ENCODE measurements at regions not wholly inside any gene's neighbourhood (a gene's known extent, or its start where the extent isn't known, plus 50 kb on each side); places are given as distances from the start of the nearest gene placed in this dataset.

- intact Hi-C loops (cut with micrococcal nuclease): no loop called here
- POLR2A ChIA-PET: no interaction called here
- Histone ChIP-seq H3K27ac (ENCODE audit: low read depth, low read length) (no peak overlapping the region), H3K4me1 (ENCODE audit: control insufficient read depth in 1 of 2, insufficient read depth in 2 of 2, low read length in 2 of 2) (no peaks in the 10 kb centered on the region), H3K9ac (ENCODE audit: low read length) (no peak overlapping the region), H3K36me3 (ENCODE audit: control insufficient read depth in 1 of 2, insufficient read depth in 2 of 2, low read length in 2 of 2) (no peaks in the 10 kb centered on the region), H3K79me2 (ENCODE audit: insufficient read depth, low read length) (no peaks in the 10 kb centered on the region), H3K4me3 (replicated peaks in 1 of 2; ENCODE audit: low read depth in 1 of 2, low read length in 2 of 2) (no peak overlapping the region), H2AFZ (ENCODE audit: low read depth, low read length, poor library complexity, severe bottlenecking) (no peak overlapping the region), H4K20me1 (ENCODE audit: insufficient read depth) (no peaks in the 10 kb centered on the region), H3K9me2 (ENCODE audit: insufficient read depth) (no peaks in the 10 kb centered on the region), H3K4me2 (ENCODE audit: low read length) (no peak overlapping the region), H3K27me3 (ENCODE audit: insufficient read depth, low read length) (no peaks in the 10 kb centered on the region), H3K9me3 (ENCODE audit: control insufficient read depth in 1 of 2, insufficient read depth in 1 of 2, low read depth in 1 of 2, low read length in 2 of 2) (peaks cover 10 to 13% of the 10 kb centered on the region in 2 experiments; a peak in 2 of 4 replicates)
- RAD21 ChIA-PET (ENCODE audit: low non-redundant PET in 1 of 2, low total read pairs in 2 of 2, uncharacterized antibody in 2 of 2, unreplicated experiment in 2 of 2): no interaction called here
- DNase-seq (ENCODE audit: low read depth, low spot score) (no peak), ATAC-seq (no peak)
- TF ChIP-seq, protein P1, sequence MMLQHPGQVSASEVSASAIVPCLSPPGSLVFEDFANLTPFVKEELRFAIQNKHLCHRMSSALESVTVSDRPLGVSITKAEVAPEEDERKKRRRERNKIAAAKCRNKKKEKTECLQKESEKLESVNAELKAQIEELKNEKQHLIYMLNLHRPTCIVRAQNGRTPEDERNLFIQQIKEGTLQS (IDR thresholded peaks at IDR 0.05): no peak
- TF ChIP-seq ZNF274 (IDR thresholded peaks at IDR 0.05; ENCODE audit: low read depth, low read length) (no peak), EZH2 (IDR thresholded peaks at IDR 0.05) (no peak), SIN3A (IDR thresholded peaks at IDR 0.05; ENCODE audit: low read depth) (no peak), CEBPB (IDR thresholded peaks at IDR 0.05; ENCODE audit: low read depth) (no peak), SP1 (IDR thresholded peaks at IDR 0.05; ENCODE audit: low read depth) (no peak), EGR1 (IDR thresholded peaks at IDR 0.05; ENCODE audit: low read depth) (no peak), TCF7L2 (IDR thresholded peaks at IDR 0.05; ENCODE audit: borderline replicate concordance, extremely low read depth, insufficient read depth, insufficient read length) (no peak), FOSL1 (IDR thresholded peaks at IDR 0.05; ENCODE audit: low read depth) (no peak)
- BruUV-seq (replicated peaks): no TSS peak
- CTCF ChIA-PET: no interaction called here
Measured at GRCh38 chr18:70973626-70974025, 684.8 kb downstream of the SOCS6 start.

GRCh38 chr18:70966419-70966818 lies 677.6 kb downstream of the SOCS6 start:
- H3K4me3 ChIP-seq (replicated peaks in 1 of 2; ENCODE audit: low read depth in 1 of 2, low read length in 2 of 2): no peak overlapping the region
- H3K9ac ChIP-seq (ENCODE audit: low read length): no peak overlapping the region
- no peaks in the 10 kb centered on the region for H3K36me3 ChIP-seq (ENCODE audit: control insufficient read depth in 1 of 2, insufficient read depth in 2 of 2, low read length in 2 of 2)
- H3K27me3 ChIP-seq (ENCODE audit: insufficient read depth, low read length): no peaks in the 10 kb centered on the region
- H3K9me3 ChIP-seq (ENCODE audit: control insufficient read depth in 1 of 2, insufficient read depth in 1 of 2, low read depth in 1 of 2, low read length in 2 of 2): peaks cover 9 to 10% of the 10 kb centered on the region in 2 experiments; a peak in 2 of 4 replicates
- intact Hi-C loops (cut with micrococcal nuclease): no loop called here
- no peak overlapping the region for H3K27ac ChIP-seq (ENCODE audit: low read depth, low read length)
- ATAC-seq: no peak
- no peaks in the 10 kb centered on the region for H3K4me1 ChIP-seq (ENCODE audit: control insufficient read depth in 1 of 2, insufficient read depth in 2 of 2, low read length in 2 of 2)
- no peaks in the 10 kb centered on the region for H4K20me1 ChIP-seq (ENCODE audit: insufficient read depth)
- ChIA-PET RAD21 (ENCODE audit: low non-redundant PET in 1 of 2, low total read pairs in 2 of 2, uncharacterized antibody in 2 of 2, unreplicated experiment in 2 of 2) (no interaction called here), POLR2A (no interaction called here), CTCF (no interaction called here)
- no peaks in the 10 kb centered on the region for H3K9me2 ChIP-seq (ENCODE audit: insufficient read depth)
- DNase-seq (ENCODE audit: low read depth, low spot score): no peak
- H3K79me2 ChIP-seq (ENCODE audit: insufficient read depth, low read length): no peaks in the 10 kb centered on the region
- no peak overlapping the region for H2AFZ ChIP-seq (ENCODE audit: low read depth, low read length, poor library complexity, severe bottlenecking)
- TF ChIP-seq ELF1 (IDR thresholded peaks at IDR 0.05; ENCODE audit: borderline replicate concordance, low read depth) (no peak), TCF7L2 (IDR thresholded peaks at IDR 0.05; ENCODE audit: borderline replicate concordance, extremely low read depth, insufficient read depth, insufficient read length) (no peak), MAX (IDR thresholded peaks at IDR 0.05) (no peak), CEBPB (IDR thresholded peaks at IDR 0.05; ENCODE audit: low read depth) (no peak)
- TF ChIP-seq, protein P2, sequence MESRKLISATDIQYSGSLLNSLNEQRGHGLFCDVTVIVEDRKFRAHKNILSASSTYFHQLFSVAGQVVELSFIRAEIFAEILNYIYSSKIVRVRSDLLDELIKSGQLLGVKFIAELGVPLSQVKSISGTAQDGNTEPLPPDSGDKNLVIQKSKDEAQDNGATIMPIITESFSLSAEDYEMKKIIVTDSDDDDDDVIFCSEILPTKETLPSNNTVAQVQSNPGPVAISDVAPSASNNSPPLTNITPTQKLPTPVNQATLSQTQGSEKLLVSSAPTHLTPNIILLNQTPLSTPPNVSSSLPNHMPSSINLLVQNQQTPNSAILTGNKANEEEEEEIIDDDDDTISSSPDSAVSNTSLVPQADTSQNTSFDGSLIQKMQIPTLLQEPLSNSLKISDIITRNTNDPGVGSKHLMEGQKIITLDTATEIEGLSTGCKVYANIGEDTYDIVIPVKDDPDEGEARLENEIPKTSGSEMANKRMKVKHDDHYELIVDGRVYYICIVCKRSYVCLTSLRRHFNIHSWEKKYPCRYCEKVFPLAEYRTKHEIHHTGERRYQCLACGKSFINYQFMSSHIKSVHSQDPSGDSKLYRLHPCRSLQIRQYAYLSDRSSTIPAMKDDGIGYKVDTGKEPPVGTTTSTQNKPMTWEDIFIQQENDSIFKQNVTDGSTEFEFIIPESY (IDR thresholded peaks at IDR 0.05; ENCODE audit: extremely low read depth, insufficient replicate concordance, low read length): no peak
- BruUV-seq (replicated peaks): no TSS peak
- H3K4me2 ChIP-seq (ENCODE audit: low read length): no peak overlapping the region

Measured in HCT116 (cell line).